ENCODE measurements at regions not wholly inside any gene's neighbourhood (a gene's known extent, or its start where the extent isn't known, plus 50 kb on each side); places are given as distances from the start of the nearest gene placed in this dataset.

DNA sequence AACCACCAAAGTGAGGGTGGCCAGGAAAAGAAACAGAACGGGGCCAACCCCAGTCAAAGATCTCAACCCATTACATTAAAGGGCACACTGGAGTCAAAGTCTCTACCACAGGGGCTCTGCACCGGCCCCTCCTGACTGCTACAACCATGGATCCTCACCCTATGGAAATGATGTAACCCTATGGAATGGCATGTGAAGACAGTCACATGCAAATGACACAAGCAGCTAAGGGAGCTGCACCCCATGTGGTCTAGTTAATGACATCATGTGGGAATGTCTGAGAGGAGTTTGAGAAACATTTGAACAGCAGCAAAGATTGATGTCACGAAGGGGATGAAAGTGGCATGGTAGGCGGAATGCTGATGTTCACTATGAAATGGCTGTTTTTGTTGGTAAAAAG is 298.2 kb upstream of the SLCO3A1 start:
- ChIA-PET POLR2A (interaction anchor here (0.7 kb wide), 1 partner anchor 104 kb away, joined by 3 read pairs; no protein-coding TSS in a partner anchor), CTCF (ENCODE audit: unreplicated experiment) (no interaction called here)
- intact Hi-C loops (cut with micrococcal nuclease; ENCODE audit: unreplicated experiment): no loop called here
- Histone ChIP-seq H3K27ac (ENCODE audit: low read depth, low read length, poor library complexity, severe bottlenecking) (no peak overlapping the region), H4K20me1 (ENCODE audit: insufficient read depth, low read length) (no peaks in the 10 kb centered on the region), H2AFZ (ENCODE audit: low read length) (no peak overlapping the region), H3K9me2 (ENCODE audit: insufficient read depth, low read length) (no peaks in the 10 kb centered on the region), H3K36me3 (ENCODE audit: insufficient read depth, low read length) (no peaks in the 10 kb centered on the region), H3K9me3 (ENCODE audit: low read length) (no peaks in the 10 kb centered on the region), H3K4me2 (ENCODE audit: low read length) (no peak overlapping the region), H3K79me2 (ENCODE audit: insufficient read depth, low read depth, low read length) (no peaks in the 10 kb centered on the region), H3K4me3 (ENCODE audit: low read depth, low read length, poor library complexity, severe bottlenecking) (no peak overlapping the region), H3K4me1 (ENCODE audit: insufficient read depth, low read length, poor library complexity, severe bottlenecking) (no peaks in the 10 kb centered on the region)
- no peak for TF ChIP-seq CTCF (conservative IDR thresholded peaks at IDR 0.05; ENCODE audit: low read length)
- no peak for TF ChIP-seq EZH2phosphoT487 (IDR thresholded peaks at IDR 0.05; ENCODE audit: borderline replicate concordance, low read depth, low read length)
- no TSS peak for BruUV-seq (replicated peaks)
- no peak for DNase-seq (ENCODE audit: low spot score)

- H3K4me1 ChIP-seq (ENCODE audit: insufficient read depth, low read length, poor library complexity, severe bottlenecking): no peaks in the 10 kb centered on the region
- no peaks in the 10 kb centered on the region for H3K9me3 ChIP-seq (ENCODE audit: low read length)
- no peak for DNase-seq (ENCODE audit: low spot score)
- no peaks in the 10 kb centered on the region for H3K36me3 ChIP-seq (ENCODE audit: insufficient read depth, low read length)
- H2AFZ ChIP-seq (ENCODE audit: low read length): no peak overlapping the region
- no peak overlapping the region for H3K4me3 ChIP-seq (ENCODE audit: low read depth, low read length, poor library complexity, severe bottlenecking)
- ChIA-PET POLR2A (no interaction called here), CTCF (ENCODE audit: unreplicated experiment) (no interaction called here)
- no peak overlapping the region for H3K4me2 ChIP-seq (ENCODE audit: low read length)
- no peak overlapping the region for H3K27ac ChIP-seq (ENCODE audit: low read depth, low read length, poor library complexity, severe bottlenecking)
- intact Hi-C loops (cut with micrococcal nuclease; ENCODE audit: unreplicated experiment): no loop called here
- no peaks in the 10 kb centered on the region for H3K79me2 ChIP-seq (ENCODE audit: insufficient read depth, low read depth, low read length)
- BruUV-seq (replicated peaks): no TSS peak
- TF ChIP-seq EZH2phosphoT487 (IDR thresholded peaks at IDR 0.05; ENCODE audit: borderline replicate concordance, low read depth, low read length): no peak
- no peaks in the 10 kb centered on the region for H4K20me1 ChIP-seq (ENCODE audit: insufficient read depth, low read length)
- no peaks in the 10 kb centered on the region for H3K9me2 ChIP-seq (ENCODE audit: insufficient read depth, low read length)
Observed at GRCh38 chr15:91556926-91557325, 296.6 kb upstream of the SLCO3A1 start.

- Histone ChIP-seq H3K4me1 (ENCODE audit: insufficient read depth, low read length, poor library complexity, severe bottlenecking) (no peaks in the 10 kb centered on the region), H3K4me3 (ENCODE audit: low read depth, low read length, poor library complexity, severe bottlenecking) (no peak overlapping the region), H3K4me2 (ENCODE audit: low read length) (no peak overlapping the region), H4K20me1 (ENCODE audit: insufficient read depth, low read length) (no peaks in the 10 kb centered on the region), H3K9me3 (ENCODE audit: low read length) (no peaks in the 10 kb centered on the region), H2AFZ (ENCODE audit: low read length) (no peak overlapping the region), H3K9me2 (ENCODE audit: insufficient read depth, low read length) (no peaks in the 10 kb centered on the region), H3K79me2 (ENCODE audit: insufficient read depth, low read depth, low read length) (no peaks in the 10 kb centered on the region), H3K27ac (ENCODE audit: low read depth, low read length, poor library complexity, severe bottlenecking) (no peak overlapping the region), H3K36me3 (ENCODE audit: insufficient read depth, low read length) (no peaks in the 10 kb centered on the region)
- TF ChIP-seq CTCF (conservative IDR thresholded peaks at IDR 0.05; ENCODE audit: low read length) (no peak), EZH2phosphoT487 (IDR thresholded peaks at IDR 0.05; ENCODE audit: borderline replicate concordance, low read depth, low read length) (no peak)
- intact Hi-C loops (cut with micrococcal nuclease; ENCODE audit: unreplicated experiment): no loop called here
- ChIA-PET POLR2A (no interaction called here), CTCF (ENCODE audit: unreplicated experiment) (no interaction called here)
- no TSS peak for BruUV-seq (replicated peaks)
- DNase-seq (ENCODE audit: low spot score): no peak
Observed at GRCh38 chr15:91559066-91559465, 294.4 kb upstream of the SLCO3A1 start.
